ENCODE measurements at regions not wholly inside any gene's neighbourhood (a gene's known extent, or its start where the extent isn't known, plus 50 kb on each side); places are given as distances from the start of the nearest gene placed in this dataset.
A peak's percentile ranks its signal among the peaks of the same experiment; 100 is the strongest.
"Not testable (repeated sequence)": the region's sequence is repeated elsewhere in the genome, so short reads cannot be mapped to it uniquely, and the experiment has no call there.

DNA sequence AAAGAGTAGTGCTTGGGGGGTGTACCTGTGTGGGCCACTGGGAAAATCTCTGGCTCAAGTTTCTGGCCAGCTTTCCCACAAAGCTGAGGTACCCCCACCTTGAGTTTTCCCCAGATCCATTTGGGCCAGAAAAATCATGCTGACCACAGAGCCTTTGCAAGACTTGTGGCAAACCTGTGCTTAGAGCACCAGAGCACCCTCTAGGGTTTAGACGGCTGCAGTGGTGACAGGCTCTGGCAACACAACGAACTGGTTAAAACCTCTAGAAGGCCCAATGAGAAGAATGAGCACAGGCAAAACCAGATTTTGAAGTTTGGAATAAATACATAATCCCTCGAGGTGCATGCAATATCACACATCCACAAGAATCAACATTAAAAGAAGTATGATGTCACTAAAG, 290.7 kb upstream of the FOLH1 start:
- DNase-seq (no peak), ATAC-seq (no peak)
- Mint-ChIP-seq H3K4me1 (no peaks in the 10 kb centered on the region), H3K4me3 (no peak overlapping the region), H3K27me3 (no peaks in the 10 kb centered on the region), H3K9me3 (peaks cover 5 to 14% of the 10 kb centered on the region in 2 donors), H3K27ac (no peak overlapping the region)

DNA sequence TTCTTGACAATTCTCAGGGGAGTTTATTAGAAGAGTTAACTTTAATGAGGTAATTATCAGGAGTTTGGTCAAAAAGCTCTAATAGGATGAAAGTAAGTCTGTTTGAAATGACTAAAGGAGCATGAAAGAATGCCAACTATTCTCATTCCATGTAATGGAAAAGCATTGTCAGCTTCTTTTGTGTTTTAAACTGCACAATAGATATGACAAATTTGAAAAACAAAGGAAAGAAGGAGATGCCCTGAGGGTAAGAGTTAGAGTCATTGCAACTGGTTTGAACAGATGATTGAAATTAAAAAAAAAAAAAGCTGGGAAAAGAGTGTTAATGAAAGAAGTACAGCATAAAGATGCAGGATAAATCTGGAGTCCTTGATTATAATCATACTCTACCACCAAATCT, 296.8 kb upstream of the FOLH1 start:
- no peak for ATAC-seq
- no peak overlapping the region for H3K27ac Mint-ChIP-seq
- no peaks in the 10 kb centered on the region for H3K27me3 Mint-ChIP-seq

GRCh38 chr11:49526240-49526829, 317.9 kb upstream of the FOLH1 start:
- H3K27me3 Mint-ChIP-seq, H3K4me1 Mint-ChIP-seq, H3K4me3 Mint-ChIP-seq, H3K27ac Mint-ChIP-seq, H3K9me3 Mint-ChIP-seq: not testable (repeated sequence)
- DNase-seq (peak in 1 of 2 donors; percentile 9), ATAC-seq (peak; percentile 50)

More for the DNA sequence above, 296.8 kb upstream of the FOLH1 start:
- Mint-ChIP-seq H3K9me3 (peaks cover 9 to 16% of the 10 kb centered on the region in 2 donors), H3K4me1 (no peaks in the 10 kb centered on the region), H3K4me3 (no peak overlapping the region)
- DNase-seq, result no peak

- no peak overlapping the region for H3K27ac Mint-ChIP-seq
- no peak for DNase-seq
- no peaks in the 10 kb centered on the region for H3K27me3 Mint-ChIP-seq
- H3K9me3 Mint-ChIP-seq, result peaks cover 10 to 12% of the 10 kb centered on the region in 2 donors
- ATAC-seq, result no peak
- H3K4me3 Mint-ChIP-seq, result no peak overlapping the region
- no peaks in the 10 kb centered on the region for H3K4me1 Mint-ChIP-seq
These were observed 324.8 kb upstream of the FOLH1 start for GRCh38 chr11:49533204-49533603.

DNA sequence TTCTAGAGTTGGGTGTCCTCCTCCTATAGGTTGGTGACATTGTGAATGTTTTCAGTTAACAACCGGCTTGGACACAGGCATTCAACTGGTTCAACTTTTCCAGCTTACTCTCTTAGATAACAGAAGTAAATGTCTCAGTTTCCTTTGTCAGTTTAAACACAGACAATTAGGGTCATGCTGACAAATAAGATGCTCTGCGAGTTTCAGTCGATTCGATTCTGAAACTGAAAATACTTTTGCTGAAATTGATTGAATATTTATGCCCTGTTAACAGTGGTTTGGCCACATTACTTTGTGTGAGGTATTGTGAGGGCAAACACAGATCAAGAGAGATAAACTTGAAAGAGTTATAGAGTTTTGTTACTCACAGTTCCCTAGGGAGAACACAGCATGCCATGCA, 330.5 kb upstream of the FOLH1 start:
- not testable (repeated sequence) for H3K4me1 Mint-ChIP-seq, DNase-seq, H3K4me3 Mint-ChIP-seq, H3K27me3 Mint-ChIP-seq, H3K27ac Mint-ChIP-seq, ATAC-seq
- H3K9me3 Mint-ChIP-seq, result peaks cover 7 to 17% of the 10 kb centered on the region in 2 donors

- not testable (repeated sequence) for H3K4me1 Mint-ChIP-seq, ATAC-seq, H3K27ac Mint-ChIP-seq, H3K4me3 Mint-ChIP-seq, DNase-seq
- Mint-ChIP-seq H3K27me3 (peaks cover 21% of the 10 kb centered on the region), H3K9me3 (peaks cover 0 to 21% of the 10 kb centered on the region in 2 donors)
These were observed 350.0 kb upstream of the FOLH1 start for GRCh38 chr11:49558261-49558847.

DNA sequence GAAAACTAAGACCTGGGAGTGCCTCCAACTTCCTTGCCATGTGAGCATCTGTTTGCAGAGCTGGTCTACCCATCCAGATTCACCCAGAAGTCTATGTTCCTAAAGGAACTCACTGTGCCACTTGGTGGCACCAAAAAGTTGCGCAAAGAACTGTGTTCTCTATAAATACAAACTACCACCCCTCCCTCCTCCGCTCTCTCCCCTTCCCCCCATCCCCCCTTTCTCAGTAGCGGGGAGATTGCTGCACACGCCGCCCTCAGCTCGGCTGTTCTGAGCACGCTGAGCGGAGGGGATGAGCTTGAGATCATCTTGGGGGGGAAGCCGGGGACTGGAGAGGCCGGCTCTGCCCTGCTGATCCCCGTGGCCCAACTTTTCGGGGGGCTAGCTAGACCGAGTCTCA, 352.2 kb upstream of the FOLH1 start:
- DNase-seq, H3K4me3 Mint-ChIP-seq, H3K27ac Mint-ChIP-seq, ATAC-seq, H3K4me1 Mint-ChIP-seq: not testable (repeated sequence)
- peaks cover 0 to 21% of the 10 kb centered on the region in 2 donors for H3K9me3 Mint-ChIP-seq
- peaks cover 21% of the 10 kb centered on the region for H3K27me3 Mint-ChIP-seq

GRCh38 chr11:49561240-49561880, 353.0 kb upstream of the FOLH1 start:
- H3K4me1 Mint-ChIP-seq, H3K27ac Mint-ChIP-seq, H3K4me3 Mint-ChIP-seq, DNase-seq, ATAC-seq: not testable (repeated sequence)
- Mint-ChIP-seq H3K9me3 (peaks cover 4 to 21% of the 10 kb centered on the region in 2 donors), H3K27me3 (peaks cover 21% of the 10 kb centered on the region)

- Mint-ChIP-seq H3K9me3 (peaks cover 4 to 21% of the 10 kb centered on the region in 2 donors), H3K27me3 (peaks cover 21% of the 10 kb centered on the region)
- DNase-seq, H3K4me3 Mint-ChIP-seq, ATAC-seq, H3K4me1 Mint-ChIP-seq, H3K27ac Mint-ChIP-seq: not testable (repeated sequence)
These were observed 353.9 kb upstream of the FOLH1 start for GRCh38 chr11:49562262-49562661.

GRCh38 chr11:49579492-49579891, 371.1 kb upstream of the FOLH1 start:
- not testable (repeated sequence) for H3K9me3 Mint-ChIP-seq, DNase-seq, H3K4me3 Mint-ChIP-seq, H3K27ac Mint-ChIP-seq, H3K27me3 Mint-ChIP-seq, H3K4me1 Mint-ChIP-seq, ATAC-seq

DNA sequence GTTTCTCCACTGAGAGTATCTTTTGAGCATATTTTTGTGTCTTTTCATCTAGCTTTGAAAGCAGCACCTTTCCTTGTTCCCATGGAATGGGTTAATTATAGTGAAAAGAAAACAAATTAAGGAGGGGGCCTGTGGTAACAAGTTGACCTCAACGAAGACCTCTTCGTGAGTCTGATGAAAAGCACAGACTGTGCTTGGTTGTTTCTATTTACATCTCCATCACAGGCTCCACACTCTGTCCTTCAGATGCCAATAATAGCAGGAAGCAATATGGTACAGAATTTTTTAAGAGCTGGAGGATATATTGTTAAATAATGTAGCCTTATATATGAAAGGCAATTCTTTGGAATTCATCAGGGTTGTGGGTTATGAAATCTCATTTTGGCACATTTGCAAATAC, 366.7 kb upstream of the OR4C13 start:
- H3K27me3 Mint-ChIP-seq, H3K4me3 Mint-ChIP-seq, DNase-seq, H3K9me3 Mint-ChIP-seq, H3K27ac Mint-ChIP-seq, H3K4me1 Mint-ChIP-seq, ATAC-seq: not testable (repeated sequence)

- not testable (repeated sequence) for H3K4me1 Mint-ChIP-seq, H3K4me3 Mint-ChIP-seq, H3K27ac Mint-ChIP-seq, DNase-seq, H3K27me3 Mint-ChIP-seq, ATAC-seq
- peaks cover 4 to 11% of the 10 kb centered on the region in 2 donors for H3K9me3 Mint-ChIP-seq
These were observed 343.3 kb upstream of the OR4C13 start for GRCh38 chr11:49608892-49609291.

GRCh38 chr11:49623872-49624271, 328.3 kb upstream of the OR4C13 start:
- H3K9me3 Mint-ChIP-seq, result peaks cover 13 to 20% of the 10 kb centered on the region in 2 donors
- H3K4me1 Mint-ChIP-seq, ATAC-seq, H3K4me3 Mint-ChIP-seq, H3K27ac Mint-ChIP-seq, DNase-seq, H3K27me3 Mint-ChIP-seq: not testable (repeated sequence)

GRCh38 chr11:49670705-49671104, 281.5 kb upstream of the OR4C13 start:
- DNase-seq, H3K4me1 Mint-ChIP-seq, ATAC-seq, H3K27ac Mint-ChIP-seq, H3K4me3 Mint-ChIP-seq, H3K27me3 Mint-ChIP-seq: not testable (repeated sequence)
- peaks cover 7 to 12% of the 10 kb centered on the region in 2 donors for H3K9me3 Mint-ChIP-seq

DNA sequence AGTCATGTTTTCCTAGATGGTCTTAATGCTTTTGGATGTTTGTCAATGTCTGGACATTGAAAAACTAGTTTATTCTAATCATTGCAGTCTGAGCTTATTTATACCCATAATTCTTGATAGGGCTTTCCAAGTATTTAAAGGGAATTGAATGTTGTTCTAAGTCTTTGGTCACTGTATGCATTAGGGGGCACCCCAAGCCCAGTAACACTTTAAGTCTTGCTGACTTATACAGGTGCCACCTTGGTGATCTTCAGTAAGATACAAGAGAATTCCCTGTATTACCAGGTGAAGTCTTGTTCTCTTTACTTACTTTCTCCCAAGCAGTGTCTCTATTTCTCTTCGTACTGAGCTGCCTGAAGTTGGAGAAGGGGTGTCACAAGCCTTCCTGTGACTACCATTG, 250.1 kb upstream of the OR4C13 start:
- not testable (repeated sequence) for H3K4me3 Mint-ChIP-seq, H3K4me1 Mint-ChIP-seq, ATAC-seq, H3K9me3 Mint-ChIP-seq, DNase-seq, H3K27me3 Mint-ChIP-seq, H3K27ac Mint-ChIP-seq

DNA sequence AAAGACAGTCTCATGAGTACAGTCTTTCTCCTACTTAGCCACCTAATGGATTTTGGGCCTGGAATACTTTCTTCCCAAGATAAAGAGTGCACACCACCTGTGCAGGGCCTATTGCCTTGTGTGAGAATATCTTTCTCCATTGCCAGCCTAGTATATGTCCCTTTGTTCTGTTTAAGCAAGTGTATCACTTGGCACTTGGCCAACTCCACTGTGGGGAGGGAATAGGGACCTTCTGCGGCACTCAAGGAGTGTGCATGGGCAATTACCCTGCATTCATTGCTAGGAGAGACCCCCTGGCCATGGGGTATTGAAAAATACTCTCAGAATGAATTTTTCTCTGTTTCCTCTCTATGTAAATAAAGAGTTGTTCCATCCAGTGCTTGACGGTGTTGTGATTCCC, 201.7 kb upstream of the OR4C13 start:
- DNase-seq, H3K27me3 Mint-ChIP-seq, H3K27ac Mint-ChIP-seq, H3K4me1 Mint-ChIP-seq, ATAC-seq, H3K4me3 Mint-ChIP-seq: not testable (repeated sequence)
- H3K9me3 Mint-ChIP-seq, result peaks cover 12 to 20% of the 10 kb centered on the region in 2 donors

Measured in stimulated activated naive CD8-positive, alpha-beta T cell treated with anti-CD3 and anti-CD28 coated beads, Interleukin-15, amount 100 ng/mL, for 72 hours (primary cell).